ENCODE measurements at regions not wholly inside any gene's neighbourhood (a gene's known extent, or its start where the extent isn't known, plus 50 kb on each side); places are given as distances from the start of the nearest gene placed in this dataset.

- BruUV-seq (replicated peaks) = no TSS peak
- CTCF ChIA-PET = no interaction called here
- POLR2A ChIA-PET (ENCODE audit: unreplicated experiment) = no interaction called here
Observed at GRCh38 chr9:118268046-118268445, 563.8 kb downstream of the TLR4 start.

GRCh38 chr9:118269623-118270022 lies 565.4 kb downstream of the TLR4 start:
- Histone ChIP-seq H3K36me3 (ENCODE audit: low read depth) (no peaks in the 10 kb centered on the region), H3K9me2 (ENCODE audit: insufficient read depth) (no peaks in the 10 kb centered on the region), H2AFZ (no peak overlapping the region), H3K4me2 (no peak overlapping the region), H3K27ac (no peak overlapping the region), H3K27me3 (ENCODE audit: insufficient read depth, low read depth) (no peaks in the 10 kb centered on the region), H4K20me1 (ENCODE audit: insufficient read depth) (no peaks in the 10 kb centered on the region), H3K4me3 (no peak overlapping the region), H3K9me3 (ENCODE audit: insufficient read depth, low read depth) (no peaks in the 10 kb centered on the region; the same call in 1 of the 2 replicates), H3K79me2 (ENCODE audit: low read depth) (no peaks in the 10 kb centered on the region), H3K4me1 (replicated peaks; ENCODE audit: insufficient read depth) (no peaks in the 10 kb centered on the region), H3F3A (ENCODE audit: insufficient read depth, low read depth) (no peaks in the 10 kb centered on the region)
- DNase-seq = no peak
- CTCF ChIA-PET = no interaction called here
- BruUV-seq (replicated peaks) = no TSS peak
- no peak for TF ChIP-seq CTCF (conservative IDR thresholded peaks at IDR 0.05)
- no peak for TF ChIP-seq EZH2 (IDR thresholded peaks at IDR 0.05; ENCODE audit: low read depth)
- intact Hi-C loops (cut with micrococcal nuclease; ENCODE audit: unreplicated experiment) = no loop called here
- POLR2A ChIA-PET (ENCODE audit: unreplicated experiment) = no interaction called here

More at GRCh38 chr9:118268046-118268445, 563.8 kb downstream of the TLR4 start:
- H3K4me3 ChIP-seq = no peak overlapping the region
- H3K27me3 ChIP-seq (ENCODE audit: insufficient read depth, low read depth) = no peaks in the 10 kb centered on the region
- no peaks in the 10 kb centered on the region for H3K36me3 ChIP-seq (ENCODE audit: low read depth)
- H3K4me1 ChIP-seq (replicated peaks; ENCODE audit: insufficient read depth) = no peaks in the 10 kb centered on the region
- H4K20me1 ChIP-seq (ENCODE audit: insufficient read depth) = no peaks in the 10 kb centered on the region
- H3K79me2 ChIP-seq (ENCODE audit: low read depth) = no peaks in the 10 kb centered on the region
- DNase-seq = no peak
- H3K9me2 ChIP-seq (ENCODE audit: insufficient read depth) = no peaks in the 10 kb centered on the region
- TF ChIP-seq CTCF (conservative IDR thresholded peaks at IDR 0.05) = no peak
- H3K4me2 ChIP-seq = no peak overlapping the region
- no peaks in the 10 kb centered on the region for H3F3A ChIP-seq (ENCODE audit: insufficient read depth, low read depth)
- no peak overlapping the region for H3K27ac ChIP-seq
- intact Hi-C loops (cut with micrococcal nuclease; ENCODE audit: unreplicated experiment) = no loop called here
- no peaks in the 10 kb centered on the region; the same call in 1 of the 2 replicates for H3K9me3 ChIP-seq (ENCODE audit: insufficient read depth, low read depth)
- H2AFZ ChIP-seq = no peak overlapping the region

- Histone ChIP-seq H3K9me3 (ENCODE audit: insufficient read depth, low read depth) (no peaks in the 10 kb centered on the region; the same call in 1 of the 2 replicates), H3K79me2 (ENCODE audit: low read depth) (no peaks in the 10 kb centered on the region), H3K4me3 (no peak overlapping the region), H3K9me2 (ENCODE audit: insufficient read depth) (no peaks in the 10 kb centered on the region), H3K4me1 (replicated peaks; ENCODE audit: insufficient read depth) (no peaks in the 10 kb centered on the region), H3K36me3 (ENCODE audit: low read depth) (no peaks in the 10 kb centered on the region), H3K27me3 (ENCODE audit: insufficient read depth, low read depth) (no peaks in the 10 kb centered on the region), H3K4me2 (no peak overlapping the region), H4K20me1 (ENCODE audit: insufficient read depth) (no peaks in the 10 kb centered on the region), H3K27ac (no peak overlapping the region), H2AFZ (no peak overlapping the region), H3F3A (ENCODE audit: insufficient read depth, low read depth) (no peaks in the 10 kb centered on the region)
- intact Hi-C loops (cut with micrococcal nuclease; ENCODE audit: unreplicated experiment) = no loop called here
- ChIA-PET POLR2A (ENCODE audit: unreplicated experiment) (no interaction called here), CTCF (no interaction called here)
- DNase-seq = no peak
- no peak for TF ChIP-seq EZH2 (IDR thresholded peaks at IDR 0.05; ENCODE audit: low read depth)
- TF ChIP-seq CTCF (conservative IDR thresholded peaks at IDR 0.05) = no peak
- BruUV-seq (replicated peaks) = no TSS peak
Observed at GRCh38 chr9:118271331-118271730, 567.1 kb downstream of the TLR4 start.
